ENCODE measurements at regions not wholly inside any gene's neighbourhood (a gene's known extent, or its start where the extent isn't known, plus 50 kb on each side); places are given as distances from the start of the nearest gene placed in this dataset.

- no peak for FAIRE-seq
- DNase-seq (ENCODE audit: low spot score) = no peak
Measured at GRCh38 chr2:155062250-155062921, 363.9 kb downstream of the KCNJ3 start.

- FAIRE-seq (no peak), DNase-seq (ENCODE audit: low spot score) (no peak)
Measured at GRCh38 chr2:155060896-155061295, 362.4 kb downstream of the KCNJ3 start.

- no peak for FAIRE-seq
Measured at GRCh38 chr2:155054712-155055111, 356.2 kb downstream of the KCNJ3 start.

GRCh38 chr2:155043097-155043496 lies 344.6 kb downstream of the KCNJ3 start:
- no peak for DNase-seq (ENCODE audit: low spot score)

More at GRCh38 chr2:155054712-155055111, 356.2 kb downstream of the KCNJ3 start:
- DNase-seq (ENCODE audit: low spot score) = no peak

GRCh38 chr2:155035308-155035707 lies 336.8 kb downstream of the KCNJ3 start:
- DNase-seq (ENCODE audit: low spot score) (no peak), FAIRE-seq (no peak)

More at GRCh38 chr2:155043097-155043496, 344.6 kb downstream of the KCNJ3 start:
- FAIRE-seq = no peak

GRCh38 chr2:155033652-155034051 lies 335.2 kb downstream of the KCNJ3 start:
- DNase-seq (ENCODE audit: low spot score) (no peak), FAIRE-seq (no peak)

GRCh38 chr2:155030296-155030695 lies 331.8 kb downstream of the KCNJ3 start:
- no peak for FAIRE-seq
- DNase-seq (ENCODE audit: low spot score) = no peak

- DNase-seq (ENCODE audit: low spot score) = no peak
- FAIRE-seq = no peak
Measured at GRCh38 chr2:155026651-155027174, 328.2 kb downstream of the KCNJ3 start.

GRCh38 chr2:155023674-155024073 lies 325.2 kb downstream of the KCNJ3 start:
- FAIRE-seq = no peak
- no peak for DNase-seq (ENCODE audit: low spot score)

GRCh38 chr2:155022531-155022930 lies 324.0 kb downstream of the KCNJ3 start:
- no peak for FAIRE-seq
- no peak for DNase-seq (ENCODE audit: low spot score)

- no peak for FAIRE-seq
- DNase-seq (ENCODE audit: low spot score) = no peak
Measured at GRCh38 chr2:155021618-155022017, 323.1 kb downstream of the KCNJ3 start.

- DNase-seq (ENCODE audit: low spot score) (no peak), FAIRE-seq (no peak)
Measured at GRCh38 chr2:155020246-155020645, 321.8 kb downstream of the KCNJ3 start.

- DNase-seq (ENCODE audit: low spot score) (no peak), FAIRE-seq (no peak)
Measured at GRCh38 chr2:155010925-155011324, 312.4 kb downstream of the KCNJ3 start.

- DNase-seq (ENCODE audit: low spot score) = no peak
- no peak for FAIRE-seq
Measured at GRCh38 chr2:154995361-154995760, 296.9 kb downstream of the KCNJ3 start.

- FAIRE-seq (no peak), DNase-seq (ENCODE audit: low spot score) (no peak)
Measured at GRCh38 chr2:154992826-154993225, 294.3 kb downstream of the KCNJ3 start.

- DNase-seq (ENCODE audit: low spot score) = no peak
- FAIRE-seq = no peak
Measured at GRCh38 chr2:154978710-154979109, 280.2 kb downstream of the KCNJ3 start.

- FAIRE-seq (no peak), DNase-seq (ENCODE audit: low spot score) (no peak)
Measured at GRCh38 chr2:154978244-154978643, 279.7 kb downstream of the KCNJ3 start.

GRCh38 chr2:154974041-154974440 lies 275.5 kb downstream of the KCNJ3 start:
- no peak for DNase-seq (ENCODE audit: low spot score)
- FAIRE-seq = no peak

GRCh38 chr2:154963511-154963910 lies 265.0 kb downstream of the KCNJ3 start:
- no peak for DNase-seq (ENCODE audit: low spot score)
- no peak for FAIRE-seq

GRCh38 chr2:154961676-154962075 lies 263.2 kb downstream of the KCNJ3 start:
- DNase-seq (ENCODE audit: low spot score) (no peak), FAIRE-seq (no peak)

GRCh38 chr2:154960802-154961583 lies 262.5 kb downstream of the KCNJ3 start:
- DNase-seq (ENCODE audit: low spot score) = no peak
- no peak for FAIRE-seq

GRCh38 chr2:154952346-154952980 lies 254.0 kb downstream of the KCNJ3 start:
- FAIRE-seq (no peak), DNase-seq (ENCODE audit: low spot score) (peak; percentile 2)

Data from urothelium cell line (cell line).